ENCODE measurements at regions not wholly inside any gene's neighbourhood (a gene's known extent, or its start where the extent isn't known, plus 50 kb on each side); places are given as distances from the start of the nearest gene placed in this dataset.

DNA sequence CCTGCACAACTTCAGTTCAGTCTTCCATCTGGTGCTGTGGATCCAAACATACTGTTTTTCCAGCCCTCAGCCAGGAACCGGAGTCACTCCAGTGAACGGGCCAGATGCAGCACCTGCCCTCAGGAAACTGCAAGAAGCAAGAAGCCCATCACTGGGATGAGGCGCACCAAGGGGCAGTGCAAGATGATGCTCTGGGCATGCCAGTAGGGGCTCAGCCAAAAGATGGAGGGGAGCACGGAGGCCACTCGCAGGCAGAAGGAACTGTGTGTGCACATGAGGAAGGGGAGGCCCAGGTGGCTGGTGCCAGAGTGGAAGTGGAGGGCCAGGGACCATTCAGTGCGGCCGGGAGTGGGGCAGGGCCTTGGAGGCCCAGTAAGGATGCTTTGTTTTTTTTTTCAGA is 161.7 kb upstream of the MAMLD1 start:
- TF ChIP-seq YY1 (IDR thresholded peaks at IDR 0.05; ENCODE audit: low read depth): no peak
- TF ChIP-seq POLR2AphosphoS5 (IDR thresholded peaks at IDR 0.05; ENCODE audit: low read depth, low read length): no peak
- TF ChIP-seq, protein P1, sequence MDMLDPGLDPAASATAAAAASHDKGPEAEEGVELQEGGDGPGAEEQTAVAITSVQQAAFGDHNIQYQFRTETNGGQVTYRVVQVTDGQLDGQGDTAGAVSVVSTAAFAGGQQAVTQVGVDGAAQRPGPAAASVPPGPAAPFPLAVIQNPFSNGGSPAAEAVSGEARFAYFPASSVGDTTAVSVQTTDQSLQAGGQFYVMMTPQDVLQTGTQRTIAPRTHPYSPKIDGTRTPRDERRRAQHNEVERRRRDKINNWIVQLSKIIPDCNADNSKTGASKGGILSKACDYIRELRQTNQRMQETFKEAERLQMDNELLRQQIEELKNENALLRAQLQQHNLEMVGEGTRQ (IDR thresholded peaks at IDR 0.05; ENCODE audit: borderline replicate concordance, low read depth, low read length): no peak
- TF ChIP-seq, protein P2, sequence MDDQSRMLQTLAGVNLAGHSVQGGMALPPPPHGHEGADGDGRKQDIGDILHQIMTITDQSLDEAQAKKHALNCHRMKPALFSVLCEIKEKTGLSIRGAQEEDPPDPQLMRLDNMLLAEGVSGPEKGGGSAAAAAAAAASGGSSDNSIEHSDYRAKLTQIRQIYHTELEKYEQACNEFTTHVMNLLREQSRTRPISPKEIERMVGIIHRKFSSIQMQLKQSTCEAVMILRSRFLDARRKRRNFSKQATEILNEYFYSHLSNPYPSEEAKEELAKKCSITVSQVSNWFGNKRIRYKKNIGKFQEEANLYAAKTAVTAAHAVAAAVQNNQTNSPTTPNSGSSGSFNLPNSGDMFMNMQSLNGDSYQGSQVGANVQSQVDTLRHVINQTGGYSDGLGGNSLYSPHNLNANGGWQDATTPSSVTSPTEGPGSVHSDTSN (IDR thresholded peaks at IDR 0.05): no peak
- no peak for TF ChIP-seq RAD21 (IDR thresholded peaks at IDR 0.05; ENCODE audit: low read length)
- no peak for TF ChIP-seq EP300 (IDR thresholded peaks at IDR 0.05; ENCODE audit: borderline replicate concordance in 1 of 2, low read depth in 1 of 2, low read length in 1 of 2)
- no peak for TF ChIP-seq SIN3A (IDR thresholded peaks at IDR 0.05; ENCODE audit: borderline replicate concordance, low read depth, low read length)
- TF ChIP-seq, protein P3, sequence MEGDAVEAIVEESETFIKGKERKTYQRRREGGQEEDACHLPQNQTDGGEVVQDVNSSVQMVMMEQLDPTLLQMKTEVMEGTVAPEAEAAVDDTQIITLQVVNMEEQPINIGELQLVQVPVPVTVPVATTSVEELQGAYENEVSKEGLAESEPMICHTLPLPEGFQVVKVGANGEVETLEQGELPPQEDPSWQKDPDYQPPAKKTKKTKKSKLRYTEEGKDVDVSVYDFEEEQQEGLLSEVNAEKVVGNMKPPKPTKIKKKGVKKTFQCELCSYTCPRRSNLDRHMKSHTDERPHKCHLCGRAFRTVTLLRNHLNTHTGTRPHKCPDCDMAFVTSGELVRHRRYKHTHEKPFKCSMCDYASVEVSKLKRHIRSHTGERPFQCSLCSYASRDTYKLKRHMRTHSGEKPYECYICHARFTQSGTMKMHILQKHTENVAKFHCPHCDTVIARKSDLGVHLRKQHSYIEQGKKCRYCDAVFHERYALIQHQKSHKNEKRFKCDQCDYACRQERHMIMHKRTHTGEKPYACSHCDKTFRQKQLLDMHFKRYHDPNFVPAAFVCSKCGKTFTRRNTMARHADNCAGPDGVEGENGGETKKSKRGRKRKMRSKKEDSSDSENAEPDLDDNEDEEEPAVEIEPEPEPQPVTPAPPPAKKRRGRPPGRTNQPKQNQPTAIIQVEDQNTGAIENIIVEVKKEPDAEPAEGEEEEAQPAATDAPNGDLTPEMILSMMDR (IDR thresholded peaks at IDR 0.05): no peak
